Fibroblast of the aortic adventitia (primary cell): ENCODE measurements at regions not wholly inside any gene's neighbourhood (a gene's known extent, or its start where the extent isn't known, plus 50 kb on each side); places are given as distances from the start of the nearest gene placed in this dataset.

Source experiments
- DNase-seq: peaks from one replicate; pipeline ENCODE4 v3.0.0-alpha.2; 2010; ENCODE audit warnings: low read depth
- H3K4me3 ChIP-seq: 2 replicates; pipeline ENCODE4 v1.5.1; 2011; ENCODE audit warnings: low read depth, mild to moderate bottlenecking, control low read depth, low read length, moderate library complexity
- TF ChIP-seq, protein P1 (sequence below): IDR thresholded peaks from 2 replicates; pipeline ENCODE4 v1.5.1; 2011; ENCODE audit warnings: mild to moderate bottlenecking, low read length, control low read depth, inconsistent platforms; ENCODE audit not compliant: insufficient read depth

DNA sequence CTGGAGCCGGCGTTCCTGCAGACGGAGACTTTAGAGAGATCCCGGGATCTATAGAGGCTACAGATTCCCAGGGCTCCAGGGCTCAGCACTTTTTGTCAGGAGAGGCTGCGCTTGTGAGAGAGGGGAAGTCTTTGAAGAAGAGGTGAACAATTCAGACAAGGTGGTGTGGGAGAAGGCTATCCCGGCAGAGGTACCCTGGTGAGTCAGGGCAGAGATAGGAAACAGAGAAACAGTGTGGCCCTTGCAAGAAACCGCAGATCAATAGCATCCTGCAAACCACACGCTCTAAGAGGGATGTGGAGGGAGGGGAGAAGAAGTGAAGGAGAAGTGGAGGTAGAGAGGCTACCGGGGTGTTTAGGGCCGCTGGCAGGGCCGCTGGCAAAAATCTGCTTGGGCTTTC is 160.5 kb upstream of the APCDD1 start:
- no peak for DNase-seq

DNA sequence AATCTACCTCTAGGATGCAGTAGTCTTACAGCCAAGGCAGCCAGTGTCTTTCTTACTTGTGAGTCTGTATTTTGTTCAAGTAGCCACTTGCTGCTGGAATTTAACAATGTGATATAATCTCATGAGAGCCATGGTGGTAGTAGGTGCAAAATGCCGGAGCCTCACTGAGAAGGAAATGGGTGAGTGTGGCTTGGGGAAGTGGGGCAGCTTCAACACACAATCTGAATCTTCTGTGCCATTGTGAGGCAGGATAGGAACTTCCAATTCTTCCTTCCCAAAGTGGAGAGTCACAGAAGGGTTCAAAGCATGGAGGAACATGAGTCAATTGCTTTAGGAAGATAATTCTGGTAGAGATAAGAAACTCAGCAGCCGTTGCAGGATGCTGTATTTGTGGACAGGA is 158.7 kb upstream of the APCDD1 start:
- no peak overlapping the region for H3K4me3 ChIP-seq
- no peak for DNase-seq
- TF ChIP-seq, protein P1, sequence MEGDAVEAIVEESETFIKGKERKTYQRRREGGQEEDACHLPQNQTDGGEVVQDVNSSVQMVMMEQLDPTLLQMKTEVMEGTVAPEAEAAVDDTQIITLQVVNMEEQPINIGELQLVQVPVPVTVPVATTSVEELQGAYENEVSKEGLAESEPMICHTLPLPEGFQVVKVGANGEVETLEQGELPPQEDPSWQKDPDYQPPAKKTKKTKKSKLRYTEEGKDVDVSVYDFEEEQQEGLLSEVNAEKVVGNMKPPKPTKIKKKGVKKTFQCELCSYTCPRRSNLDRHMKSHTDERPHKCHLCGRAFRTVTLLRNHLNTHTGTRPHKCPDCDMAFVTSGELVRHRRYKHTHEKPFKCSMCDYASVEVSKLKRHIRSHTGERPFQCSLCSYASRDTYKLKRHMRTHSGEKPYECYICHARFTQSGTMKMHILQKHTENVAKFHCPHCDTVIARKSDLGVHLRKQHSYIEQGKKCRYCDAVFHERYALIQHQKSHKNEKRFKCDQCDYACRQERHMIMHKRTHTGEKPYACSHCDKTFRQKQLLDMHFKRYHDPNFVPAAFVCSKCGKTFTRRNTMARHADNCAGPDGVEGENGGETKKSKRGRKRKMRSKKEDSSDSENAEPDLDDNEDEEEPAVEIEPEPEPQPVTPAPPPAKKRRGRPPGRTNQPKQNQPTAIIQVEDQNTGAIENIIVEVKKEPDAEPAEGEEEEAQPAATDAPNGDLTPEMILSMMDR, result no peak

More for the DNA sequence above, 160.5 kb upstream of the APCDD1 start:
- TF ChIP-seq, protein P1, result no peak
- no peak overlapping the region for H3K4me3 ChIP-seq

DNA sequence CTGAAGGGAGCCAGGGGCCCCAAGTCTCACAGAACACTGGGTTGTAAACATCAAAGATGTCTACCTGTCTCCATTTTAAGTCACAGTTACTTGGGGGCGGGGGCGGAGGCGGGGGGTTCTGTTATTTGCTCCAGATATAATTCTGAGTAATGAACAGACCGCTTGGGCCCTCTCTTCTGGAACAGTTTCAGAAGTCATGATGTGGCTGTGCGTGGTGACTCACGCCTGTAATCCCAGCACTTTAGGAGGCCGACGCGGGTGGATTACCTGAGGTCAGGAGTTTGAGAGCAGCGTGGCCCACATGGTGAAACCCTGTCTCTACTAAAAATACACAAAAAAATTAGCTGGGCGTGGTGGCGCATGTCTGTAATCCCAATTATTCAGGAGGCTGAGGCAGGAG is 157.9 kb upstream of the APCDD1 start:
- no peak for DNase-seq
- TF ChIP-seq, protein P1, result no peak
- no peak overlapping the region for H3K4me3 ChIP-seq

DNA sequence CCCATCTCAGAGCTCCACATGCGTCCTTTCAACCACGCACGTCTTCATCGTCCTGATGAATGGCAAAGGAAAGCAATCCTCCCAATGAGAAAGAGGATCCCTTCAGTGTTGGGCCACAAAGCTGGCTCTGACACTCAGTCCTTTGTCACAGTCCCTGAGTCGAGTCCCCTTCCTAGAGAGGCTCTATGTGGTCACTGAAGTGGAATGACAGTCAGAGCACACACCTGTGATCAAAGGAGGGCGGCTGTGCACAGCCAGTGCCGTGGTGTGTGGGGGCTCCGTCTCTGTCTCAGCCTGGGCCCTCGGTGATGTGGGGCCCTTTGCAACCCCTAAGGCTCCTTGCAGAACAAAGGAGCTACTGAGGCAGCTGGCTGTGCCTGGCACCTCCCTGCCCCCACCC is 157.3 kb upstream of the APCDD1 start:
- no peak overlapping the region for H3K4me3 ChIP-seq
- DNase-seq, result no peak
- TF ChIP-seq, protein P1, result no peak

DNA sequence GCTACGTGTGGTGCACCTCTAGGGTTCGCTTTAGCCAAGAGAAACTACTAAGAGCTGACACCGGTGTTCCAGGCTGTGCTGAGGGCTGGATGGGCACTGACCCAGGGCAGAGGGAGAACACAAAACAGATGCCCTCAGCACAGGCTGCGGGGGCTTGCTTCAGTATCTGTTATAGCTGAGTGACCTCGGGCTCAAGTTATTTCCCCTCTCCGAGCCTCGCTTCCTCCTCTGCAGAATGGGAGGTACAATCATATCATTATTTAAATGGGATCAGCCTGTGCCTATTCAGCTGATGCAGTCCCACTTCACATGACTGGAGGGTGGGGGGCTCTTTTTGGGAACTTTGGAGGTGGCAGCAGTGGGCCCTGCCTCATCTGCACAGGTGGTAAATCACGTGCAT is 156.1 kb upstream of the APCDD1 start:
- no peak for DNase-seq

DNA sequence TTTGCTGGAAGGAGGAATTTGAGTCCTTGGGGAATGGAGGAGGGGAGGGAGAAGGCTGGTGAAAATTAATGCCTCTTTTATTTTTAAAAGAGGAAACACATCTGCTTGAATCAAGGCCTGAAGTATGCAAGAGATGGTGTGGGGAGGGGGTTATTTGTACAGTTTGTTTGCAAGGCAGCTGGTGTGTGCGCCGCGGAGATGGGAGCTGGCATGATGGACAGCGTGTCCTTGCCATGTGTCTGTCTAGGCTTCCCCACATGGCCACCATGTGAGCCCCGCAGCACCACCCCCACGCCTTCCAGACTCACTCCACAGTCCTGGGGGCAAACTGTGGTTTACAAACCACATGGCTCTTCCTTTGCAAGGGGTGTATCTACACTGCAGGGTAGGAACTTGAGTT is 154.8 kb upstream of the APCDD1 start:
- H3K4me3 ChIP-seq, result no peak overlapping the region
- TF ChIP-seq, protein P1, result no peak
- no peak for DNase-seq

More for the DNA sequence above, 156.1 kb upstream of the APCDD1 start:
- TF ChIP-seq, protein P1, result no peak
- no peak overlapping the region for H3K4me3 ChIP-seq

DNA sequence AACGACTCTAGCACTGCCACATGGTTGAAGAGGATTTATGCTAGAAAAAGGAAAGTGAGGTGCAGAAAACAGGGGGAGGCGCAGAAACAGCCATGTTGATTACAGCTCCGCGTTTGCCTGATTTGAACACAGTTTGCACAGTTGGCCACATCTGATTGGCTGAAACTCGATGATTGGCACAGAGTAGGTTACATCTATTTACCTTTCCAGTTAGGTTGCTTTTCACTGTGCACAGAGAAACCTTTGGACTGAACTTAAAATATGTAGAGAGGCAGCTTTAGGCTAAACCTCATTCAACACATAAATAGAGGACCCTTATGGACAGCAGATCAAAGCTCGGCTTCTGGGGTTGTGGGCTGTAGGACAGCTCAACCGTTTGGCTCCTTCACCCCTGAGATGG is 153.7 kb upstream of the APCDD1 start:
- TF ChIP-seq, protein P1, result no peak
- no peak for DNase-seq
- H3K4me3 ChIP-seq, result no peak overlapping the region
